Peyer's patch (tissue), 4 donors: ENCODE measurements at regions not wholly inside any gene's neighbourhood (a gene's known extent, or its start where the extent isn't known, plus 50 kb on each side); places are given as distances from the start of the nearest gene placed in this dataset.

Source experiments
- DNase-seq, 3 donors: peaks; one replicate each; pipeline ENCODE4 v3.0.0-alpha.2; 2017 to 2019
- H3K27ac ChIP-seq, 4 donors: fragments of 200-600 bp; sonication (generic); one replicate each; pipeline ENCODE4 v1.5.1; 2016 to 2019
- H3K27me3 ChIP-seq, 2 donors: fragments of 200-600 bp; sonication (generic); one replicate each; pipeline ENCODE4 v1.5.1; 2019
- H3K36me3 ChIP-seq, 3 donors: fragments of 200-600 bp; sonication (generic); one replicate each; pipeline ENCODE4 v1.5.1; 2016 to 2019
- H3K4me1 ChIP-seq, 4 donors: fragments of 200-600 bp; sonication (generic); one replicate each; pipeline ENCODE4 v1.5.1; 2016 to 2019
- H3K4me3 ChIP-seq, 4 donors: fragments of 200-600 bp; sonication (generic); 1 replicate in 3 of 4; 2 replicates in 1 of 4; pipeline ENCODE4 v1.5.1; 2016 to 2019; ENCODE audit warnings: mild to moderate bottlenecking in 1 of 4
- H3K9me3 ChIP-seq, 4 donors: fragments of 200-600 bp; sonication (generic); one replicate each; pipeline ENCODE4 v1.5.1; 2016 to 2019; ENCODE audit warnings: mild to moderate bottlenecking in 1 of 4
- CTCF ChIP-seq, 6 experiments: fragments of 450-650 bp in 4 of 6; fragments of 200-600 bp in 2 of 6; sonication (generic) in 1 of 6; IDR thresholded peaks; one replicate each; pipeline ENCODE4 v1.5.1; 2017 to 2019; ENCODE audit warnings: antibody characterized with exemption in 6 of 6, mild to moderate bottlenecking in 3 of 6, moderate library complexity in 1 of 6
- POLR2A ChIP-seq, 2 donors: fragments of 450-650 bp; IDR thresholded peaks; one replicate each; pipeline ENCODE4 v1.5.1; 2017; ENCODE audit warnings: antibody characterized with exemption in 2 of 2, mild to moderate bottlenecking in 2 of 2, moderate library complexity in 2 of 2

- no peaks in the 10 kb centered on the region for H3K27me3 ChIP-seq
- DNase-seq: peak; percentile 59 to 81 (median 81)
These were observed 106.9 kb upstream of the GPR26 start for GRCh38 chr10:123559066-123559822.

DNA sequence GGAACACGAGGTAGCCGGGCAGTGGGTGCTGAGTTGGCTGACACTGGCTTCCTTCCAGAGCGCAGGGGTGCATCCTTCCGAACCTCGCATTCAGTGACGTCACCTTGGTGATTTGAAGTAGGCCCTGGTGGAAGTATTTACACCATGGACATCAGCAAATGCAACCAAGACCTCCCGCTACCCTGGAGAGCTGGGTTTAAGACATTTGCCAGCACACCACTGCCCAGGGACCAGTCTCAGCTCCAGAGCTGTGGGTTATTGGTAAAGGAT is 106.4 kb upstream of the GPR26 start:
- Histone ChIP-seq H3K4me1 (no peaks in the 10 kb centered on the region), H3K9me3 (no peaks in the 10 kb centered on the region), H3K27me3 (no peaks in the 10 kb centered on the region), H3K27ac (no peak overlapping the region), H3K4me3 (no peak overlapping the region), H3K36me3 (no peaks in the 10 kb centered on the region)
- TF ChIP-seq POLR2A (IDR thresholded peaks at IDR 0.05) (no peak), CTCF (IDR thresholded peaks at IDR 0.05) (no peak)
- no peak for DNase-seq

More at GRCh38 chr10:123559066-123559822, 106.9 kb upstream of the GPR26 start:
- Histone ChIP-seq H3K4me1 (no peaks in the 10 kb centered on the region), H3K9me3 (no peaks in the 10 kb centered on the region), H3K4me3 (no peak overlapping the region), H3K36me3 (no peaks in the 10 kb centered on the region), H3K27ac (no peak overlapping the region)
- TF ChIP-seq CTCF (IDR thresholded peaks at IDR 0.05): peak; percentile 88 to 99 (median 94)
- no peak for TF ChIP-seq POLR2A (IDR thresholded peaks at IDR 0.05)

DNA sequence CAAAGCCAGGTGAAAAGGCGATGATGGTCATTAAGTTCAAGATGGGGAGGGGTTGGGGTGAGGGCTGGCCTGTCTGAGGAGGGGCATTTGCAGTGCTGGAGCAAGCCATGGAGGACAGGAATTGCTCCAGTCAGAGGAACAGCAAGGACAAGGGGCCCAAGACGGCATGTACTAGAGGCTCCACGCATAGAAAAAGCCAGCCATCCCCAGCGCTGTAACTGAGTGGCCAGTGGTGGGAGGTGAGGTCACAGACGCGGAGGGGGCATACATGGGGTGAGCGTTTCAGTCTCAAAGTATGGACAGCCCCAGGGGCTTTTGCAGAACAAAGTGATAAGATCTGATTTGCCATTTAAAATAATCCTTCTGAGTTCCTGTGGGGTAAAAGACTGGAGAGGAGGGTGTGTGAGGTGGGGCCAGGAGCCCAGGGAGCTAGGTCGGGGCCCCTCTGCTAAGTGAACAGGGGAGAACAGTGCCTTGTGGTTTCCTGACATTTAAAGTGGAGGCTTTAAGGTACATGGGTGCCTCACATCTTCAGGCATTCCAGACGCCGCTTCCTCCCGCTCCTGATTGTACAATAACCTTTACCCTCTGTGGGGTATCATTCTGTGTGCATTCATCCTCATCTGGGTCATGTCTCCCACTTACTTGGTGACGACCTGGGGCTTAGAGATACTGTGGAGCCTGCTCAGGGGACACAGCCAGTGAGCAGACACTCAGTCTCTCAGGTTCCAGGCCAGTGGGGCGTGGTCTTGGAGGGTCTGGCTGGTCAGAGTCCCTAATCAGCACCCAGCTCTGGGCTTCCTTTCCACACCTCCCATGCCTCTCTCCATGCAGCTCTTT is 105.6 kb upstream of the GPR26 start:
- H3K9me3 ChIP-seq: no peaks in the 10 kb centered on the region
- H3K27me3 ChIP-seq: no peaks in the 10 kb centered on the region
- H3K27ac ChIP-seq: no peak overlapping the region
- no peak overlapping the region for H3K4me3 ChIP-seq
- TF ChIP-seq CTCF (IDR thresholded peaks at IDR 0.05) (no peak), POLR2A (IDR thresholded peaks at IDR 0.05) (no peak)
- H3K36me3 ChIP-seq: no peaks in the 10 kb centered on the region
- no peak for DNase-seq
- no peaks in the 10 kb centered on the region for H3K4me1 ChIP-seq

DNA sequence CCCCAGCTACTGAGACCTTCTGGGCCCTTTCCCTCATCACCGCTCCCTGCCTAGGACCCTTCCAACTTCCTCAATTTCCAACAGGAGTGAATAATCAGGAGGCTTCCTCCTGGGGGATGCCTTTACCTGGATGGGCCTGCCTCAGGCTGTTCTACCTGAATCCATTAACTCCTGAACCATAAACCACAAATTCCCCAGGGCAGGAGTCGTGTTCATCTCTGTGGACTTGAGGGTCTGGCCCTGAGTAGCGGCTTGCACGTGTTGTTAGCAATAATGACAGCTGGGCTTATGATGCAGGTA is 105.1 kb upstream of the GPR26 start:
- Histone ChIP-seq H3K27me3 (no peaks in the 10 kb centered on the region), H3K27ac (no peak overlapping the region), H3K9me3 (no peaks in the 10 kb centered on the region), H3K36me3 (no peaks in the 10 kb centered on the region), H3K4me3 (no peak overlapping the region), H3K4me1 (no peaks in the 10 kb centered on the region)
- DNase-seq: no peak
- TF ChIP-seq POLR2A (IDR thresholded peaks at IDR 0.05) (no peak), CTCF (IDR thresholded peaks at IDR 0.05) (no peak)

DNA sequence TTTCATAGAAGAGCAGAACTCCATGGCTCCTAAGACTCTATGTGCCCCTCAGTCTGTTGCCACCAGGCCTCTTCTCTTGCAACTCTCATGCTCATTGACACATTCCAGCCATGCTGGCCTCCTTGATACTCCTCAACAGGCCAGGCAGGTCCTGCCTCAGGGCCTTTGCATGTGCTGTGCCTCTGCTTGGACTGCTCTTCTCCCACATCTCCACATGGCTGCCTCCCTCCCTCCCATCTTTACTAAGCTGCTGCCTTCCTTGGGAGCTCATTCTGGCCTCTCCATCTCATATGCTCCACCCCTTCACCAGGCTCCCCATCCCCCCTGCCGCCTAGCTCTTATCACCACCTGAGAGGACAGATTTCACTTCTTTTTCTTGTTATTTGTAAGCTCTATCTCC is 103.8 kb upstream of the GPR26 start:
- Histone ChIP-seq H3K27me3 (no peaks in the 10 kb centered on the region), H3K36me3 (no peaks in the 10 kb centered on the region), H3K9me3 (no peaks in the 10 kb centered on the region), H3K4me3 (no peak overlapping the region), H3K27ac (no peak overlapping the region), H3K4me1 (no peaks in the 10 kb centered on the region)
- TF ChIP-seq POLR2A (IDR thresholded peaks at IDR 0.05) (no peak), CTCF (IDR thresholded peaks at IDR 0.05) (no peak)
- DNase-seq: peak in 1 of 3 donors; percentile 21
